GM21526 (cell line): ENCODE measurements at regions not wholly inside any gene's neighbourhood (a gene's known extent, or its start where the extent isn't known, plus 50 kb on each side); places are given as distances from the start of the nearest gene placed in this dataset.
"Not testable (repeated sequence)": the region's sequence is repeated elsewhere in the genome, so short reads cannot be mapped to it uniquely, and the experiment has no call there.

Experiments
- ATAC-seq: cut with Tn5 transposase; IDR thresholded peaks from one replicate; pipeline ENCODE4 v1.9.1; 2021; ENCODE audit warnings: moderate library complexity; ENCODE audit not compliant: unreplicated experiment, low FRiP score

- not testable (repeated sequence) for ATAC-seq
Measured at GRCh38 chr1:149635290-149635899, 51.7 kb downstream of the PPIAL4C start.

GRCh38 chr1:149636286-149637122, 52.9 kb downstream of the PPIAL4C start:
- ATAC-seq: peak; percentile 75

GRCh38 chr1:149638481-149638880, 54.8 kb downstream of the PPIAL4C start:
- ATAC-seq: not testable (repeated sequence)

- not testable (repeated sequence) for ATAC-seq
Measured at GRCh38 chr1:149638901-149639658, 55.4 kb downstream of the PPIAL4C start.

- ATAC-seq: not testable (repeated sequence)
Measured at GRCh38 chr1:149641179-149641578, 57.5 kb downstream of the PPIAL4C start.

GRCh38 chr1:149644818-149645217, 61.2 kb downstream of the PPIAL4C start:
- not testable (repeated sequence) for ATAC-seq

- ATAC-seq: not testable (repeated sequence)
Measured at GRCh38 chr1:149646360-149647017, 62.8 kb downstream of the PPIAL4C start.

- ATAC-seq: not testable (repeated sequence)
Measured at GRCh38 chr1:149647018-149647373, 63.3 kb downstream of the PPIAL4C start.

GRCh38 chr1:149657750-149658149, 74.1 kb downstream of the PPIAL4C start:
- ATAC-seq: not testable (repeated sequence)

- not testable (repeated sequence) for ATAC-seq
Measured at GRCh38 chr1:149658175-149658574, 74.5 kb downstream of the PPIAL4C start.

- ATAC-seq: not testable (repeated sequence)
Measured at GRCh38 chr1:149664624-149665023, 81.0 kb downstream of the PPIAL4C start.

GRCh38 chr1:149665033-149665432, 81.4 kb downstream of the PPIAL4C start:
- not testable (repeated sequence) for ATAC-seq

- ATAC-seq: not testable (repeated sequence)
Measured at GRCh38 chr1:149665528-149665927, 81.9 kb downstream of the PPIAL4C start.

- ATAC-seq: not testable (repeated sequence)
Measured at GRCh38 chr1:149673231-149673909, 89.7 kb downstream of the PPIAL4C start.

- ATAC-seq: not testable (repeated sequence)
Measured at GRCh38 chr1:149674921-149675320, 91.3 kb downstream of the PPIAL4C start.

GRCh38 chr1:149677359-149677758, 93.7 kb downstream of the PPIAL4C start:
- ATAC-seq: not testable (repeated sequence)

GRCh38 chr1:149686593-149687238, 95.8 kb upstream of the FCGR1A start:
- ATAC-seq: not testable (repeated sequence)

GRCh38 chr1:149691399-149691798, 91.1 kb upstream of the FCGR1A start:
- ATAC-seq: not testable (repeated sequence)

- not testable (repeated sequence) for ATAC-seq
Measured at GRCh38 chr1:149692804-149693539, 89.5 kb upstream of the FCGR1A start.
